ENCODE measurements at regions not wholly inside any gene's neighbourhood (a gene's known extent, or its start where the extent isn't known, plus 50 kb on each side); places are given as distances from the start of the nearest gene placed in this dataset.
"Not testable (repeated sequence)": the region's sequence is repeated elsewhere in the genome, so short reads cannot be mapped to it uniquely, and the experiment has no call there.

DNA sequence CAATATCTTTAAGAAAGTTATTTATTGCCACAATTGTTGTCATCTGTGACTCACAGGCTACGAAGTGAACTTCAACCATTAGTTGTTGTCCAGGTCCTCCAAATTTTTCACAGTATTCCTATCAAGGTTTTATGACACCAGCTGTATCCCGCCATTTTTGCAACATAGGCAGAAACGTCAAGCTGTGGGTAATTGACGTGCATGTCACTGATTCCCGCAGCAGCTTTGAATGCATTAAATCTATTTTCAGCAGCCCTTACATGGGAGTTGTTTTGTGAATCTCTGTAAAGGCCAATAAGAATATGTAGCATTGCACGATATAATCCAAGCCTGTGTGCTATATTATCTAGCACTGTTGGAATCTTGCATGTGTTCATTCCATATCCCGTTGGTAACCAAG, 109.1 kb upstream of the TOPAZ1 start:
- no peak overlapping the region for H3K4me3 ChIP-seq (ENCODE audit: low read depth, low read length)
- TF ChIP-seq, protein P1, sequence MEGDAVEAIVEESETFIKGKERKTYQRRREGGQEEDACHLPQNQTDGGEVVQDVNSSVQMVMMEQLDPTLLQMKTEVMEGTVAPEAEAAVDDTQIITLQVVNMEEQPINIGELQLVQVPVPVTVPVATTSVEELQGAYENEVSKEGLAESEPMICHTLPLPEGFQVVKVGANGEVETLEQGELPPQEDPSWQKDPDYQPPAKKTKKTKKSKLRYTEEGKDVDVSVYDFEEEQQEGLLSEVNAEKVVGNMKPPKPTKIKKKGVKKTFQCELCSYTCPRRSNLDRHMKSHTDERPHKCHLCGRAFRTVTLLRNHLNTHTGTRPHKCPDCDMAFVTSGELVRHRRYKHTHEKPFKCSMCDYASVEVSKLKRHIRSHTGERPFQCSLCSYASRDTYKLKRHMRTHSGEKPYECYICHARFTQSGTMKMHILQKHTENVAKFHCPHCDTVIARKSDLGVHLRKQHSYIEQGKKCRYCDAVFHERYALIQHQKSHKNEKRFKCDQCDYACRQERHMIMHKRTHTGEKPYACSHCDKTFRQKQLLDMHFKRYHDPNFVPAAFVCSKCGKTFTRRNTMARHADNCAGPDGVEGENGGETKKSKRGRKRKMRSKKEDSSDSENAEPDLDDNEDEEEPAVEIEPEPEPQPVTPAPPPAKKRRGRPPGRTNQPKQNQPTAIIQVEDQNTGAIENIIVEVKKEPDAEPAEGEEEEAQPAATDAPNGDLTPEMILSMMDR (IDR thresholded peaks at IDR 0.05; ENCODE audit: insufficient read depth, low read depth, low read length) = no peak
- no peak for DNase-seq (ENCODE audit: low read depth)

DNA sequence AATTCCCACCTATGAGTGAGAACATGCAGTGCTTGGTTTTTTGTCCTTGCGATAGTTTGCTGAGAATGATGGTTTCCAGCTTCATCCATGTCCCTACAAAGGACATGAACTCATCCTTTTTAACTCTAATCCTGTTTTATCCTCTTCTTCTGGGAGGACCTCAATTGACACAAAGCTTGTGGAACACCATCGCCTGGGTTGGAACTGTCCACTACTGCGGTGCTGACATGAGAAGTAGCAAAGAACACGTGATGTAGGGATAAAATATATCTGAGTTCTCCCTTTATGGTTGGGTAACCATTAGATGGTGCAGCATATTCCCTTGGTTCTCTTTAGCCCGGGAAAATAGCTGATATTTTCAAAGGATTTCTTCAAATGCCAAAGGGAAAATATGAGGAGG, 105.3 kb upstream of the TOPAZ1 start:
- TF ChIP-seq, protein P1 (IDR thresholded peaks at IDR 0.05; ENCODE audit: insufficient read depth, low read depth, low read length) = no peak
- no peak overlapping the region for H3K4me3 ChIP-seq (ENCODE audit: low read depth, low read length)
- peak; percentile 7 for DNase-seq (ENCODE audit: low read depth)

DNA sequence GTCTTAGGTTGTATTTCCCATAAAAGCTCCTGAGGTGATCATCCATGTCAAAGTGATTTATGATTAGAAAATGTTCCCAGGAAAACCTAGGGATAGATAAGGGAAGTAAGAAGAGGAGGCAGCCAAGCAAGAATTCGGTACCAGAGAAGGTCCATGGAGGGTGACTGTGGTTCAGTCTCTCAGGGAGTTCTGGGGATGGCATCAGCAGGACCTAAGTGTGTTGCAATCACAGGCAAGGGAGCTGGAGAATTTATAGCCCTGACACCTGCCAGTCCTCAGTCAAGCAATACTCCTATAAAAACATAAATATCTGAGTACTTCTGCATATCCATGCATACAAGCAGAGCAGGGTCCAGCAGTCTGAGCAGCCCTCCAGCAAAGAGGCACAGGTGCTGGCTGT, 95.6 kb upstream of the TOPAZ1 start:
- no peak for DNase-seq (ENCODE audit: low read depth)
- H3K4me3 ChIP-seq (ENCODE audit: low read depth, low read length) = no peak overlapping the region
- TF ChIP-seq, protein P1 (IDR thresholded peaks at IDR 0.05; ENCODE audit: insufficient read depth, low read depth, low read length) = no peak

DNA sequence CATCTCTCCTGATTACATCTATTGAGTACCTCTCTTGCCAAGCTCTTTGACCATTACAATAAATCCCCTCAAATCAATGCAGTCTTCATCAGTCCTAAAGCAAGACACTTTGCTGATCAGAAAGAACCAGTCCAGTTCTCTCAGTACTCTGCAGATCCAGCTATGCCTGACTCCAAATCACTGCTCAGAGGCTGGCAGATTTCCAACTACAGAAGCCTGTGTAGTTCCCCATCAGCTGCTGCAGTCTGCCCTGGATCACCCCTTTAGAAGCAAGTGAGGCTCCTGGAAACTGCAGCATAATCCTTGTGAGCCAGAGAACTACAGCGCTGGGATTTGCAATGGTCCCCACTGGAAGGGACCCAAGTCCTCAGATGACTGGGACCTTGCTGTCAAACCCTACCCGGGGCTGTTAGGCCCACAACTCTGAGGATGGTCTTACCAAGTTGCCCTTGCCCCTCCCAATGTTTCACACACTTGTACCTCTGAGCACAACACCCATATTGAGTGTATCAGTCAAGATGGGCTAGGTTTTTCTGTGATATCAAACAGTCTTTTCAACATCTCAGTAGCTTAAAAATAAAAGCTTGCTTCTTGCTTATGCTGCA, 81.9 kb upstream of the TOPAZ1 start:
- TF ChIP-seq, protein P1 (IDR thresholded peaks at IDR 0.05; ENCODE audit: insufficient read depth, low read depth, low read length) = no peak

DNA sequence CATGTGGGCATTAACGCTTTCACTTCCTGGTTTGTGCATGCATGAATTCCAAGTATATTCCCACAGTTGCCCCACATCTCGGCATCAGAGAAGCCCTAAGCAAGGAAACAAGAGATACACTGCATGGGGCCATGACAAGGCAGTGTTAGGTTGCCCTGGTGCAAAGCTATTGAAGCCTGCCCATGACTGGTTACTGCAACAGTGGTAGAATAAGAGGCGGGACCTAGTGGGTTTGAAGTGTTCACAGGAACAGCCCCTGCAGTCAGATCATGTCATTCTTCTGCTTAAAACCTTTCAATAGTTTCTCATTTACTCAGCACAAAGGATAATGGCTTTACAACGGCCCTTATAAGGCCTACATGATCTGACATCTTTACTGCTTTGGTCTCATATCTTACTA, 80.9 kb upstream of the TOPAZ1 start:
- no peak overlapping the region for H3K4me3 ChIP-seq (ENCODE audit: low read depth, low read length)
- TF ChIP-seq, protein P1 (IDR thresholded peaks at IDR 0.05; ENCODE audit: insufficient read depth, low read depth, low read length) = no peak
- DNase-seq (ENCODE audit: low read depth) = no peak

More for the DNA sequence above, 81.9 kb upstream of the TOPAZ1 start:
- no peak for DNase-seq (ENCODE audit: low read depth)
- H3K4me3 ChIP-seq (ENCODE audit: low read depth, low read length) = no peak overlapping the region

DNA sequence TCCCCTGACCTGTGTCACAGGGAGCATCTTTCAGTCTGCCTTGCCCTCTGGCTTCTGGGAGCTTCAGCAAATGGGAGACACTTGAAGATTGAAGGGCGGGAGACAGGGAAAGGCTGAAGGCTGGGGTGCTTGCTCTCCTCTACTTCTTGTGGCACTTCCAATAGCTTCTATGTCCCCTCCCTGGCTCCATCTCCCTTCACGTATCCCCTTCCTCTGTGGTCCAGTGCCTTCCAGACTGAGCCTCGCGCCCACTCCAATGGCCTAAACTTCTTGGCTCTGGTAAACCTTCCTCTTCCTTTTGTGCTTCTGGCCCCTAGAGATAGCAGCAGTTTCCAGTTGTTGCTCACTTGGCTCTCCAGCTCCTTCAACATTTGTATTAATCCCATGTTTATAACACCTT, 69.8 kb upstream of the TOPAZ1 start:
- no peak overlapping the region for H3K4me3 ChIP-seq (ENCODE audit: low read depth, low read length)
- TF ChIP-seq, protein P1 (IDR thresholded peaks at IDR 0.05; ENCODE audit: insufficient read depth, low read depth, low read length) = no peak
- no peak for DNase-seq (ENCODE audit: low read depth)

DNA sequence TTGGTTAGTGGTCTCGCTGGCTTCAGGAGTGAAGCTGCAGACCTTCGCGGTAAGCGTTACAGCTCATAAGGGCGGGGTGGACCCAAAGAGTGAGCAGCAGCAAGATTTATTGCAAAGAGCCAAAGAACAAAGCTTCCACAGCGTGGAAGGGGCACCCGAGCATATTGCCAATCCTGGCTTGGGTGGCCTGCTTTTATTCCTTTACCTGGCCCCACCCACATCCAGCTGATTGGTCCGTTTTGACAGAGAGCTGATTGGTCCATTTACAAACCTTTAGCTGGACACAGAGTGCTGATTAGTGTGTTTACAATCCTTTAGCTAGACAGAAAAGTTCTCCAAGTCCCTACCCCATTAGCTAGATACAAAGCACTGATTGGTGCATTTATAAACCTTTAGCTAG, 69.0 kb upstream of the TOPAZ1 start:
- not testable (repeated sequence) for DNase-seq (ENCODE audit: low read depth); H3K4me3 ChIP-seq (ENCODE audit: low read depth, low read length)

Data from fibroblast of villous mesenchyme (primary cell).